Loucy (cell line): ENCODE measurements at regions not wholly inside any gene's neighbourhood (a gene's known extent, or its start where the extent isn't known, plus 50 kb on each side); places are given as distances from the start of the nearest gene placed in this dataset.

Experiments
- EZH2phosphoT487 ChIP-seq: fragments of 200-600 bp; IDR thresholded peaks from 2 replicates; pipeline ENCODE4 v1.6.1; 2018; ENCODE audit warnings: antibody characterized with exemption, mild to moderate bottlenecking, moderate library complexity, borderline replicate concordance
- TF ChIP-seq, protein P1 (sequence below): fragments of 200-600 bp; sonication (generic); conservative IDR thresholded peaks from 2 replicates; pipeline ENCODE4 v1.5.1; 2014; ENCODE audit warnings: mild to moderate bottlenecking, antibody characterized with exemption, low read length

- TF ChIP-seq, protein P1, sequence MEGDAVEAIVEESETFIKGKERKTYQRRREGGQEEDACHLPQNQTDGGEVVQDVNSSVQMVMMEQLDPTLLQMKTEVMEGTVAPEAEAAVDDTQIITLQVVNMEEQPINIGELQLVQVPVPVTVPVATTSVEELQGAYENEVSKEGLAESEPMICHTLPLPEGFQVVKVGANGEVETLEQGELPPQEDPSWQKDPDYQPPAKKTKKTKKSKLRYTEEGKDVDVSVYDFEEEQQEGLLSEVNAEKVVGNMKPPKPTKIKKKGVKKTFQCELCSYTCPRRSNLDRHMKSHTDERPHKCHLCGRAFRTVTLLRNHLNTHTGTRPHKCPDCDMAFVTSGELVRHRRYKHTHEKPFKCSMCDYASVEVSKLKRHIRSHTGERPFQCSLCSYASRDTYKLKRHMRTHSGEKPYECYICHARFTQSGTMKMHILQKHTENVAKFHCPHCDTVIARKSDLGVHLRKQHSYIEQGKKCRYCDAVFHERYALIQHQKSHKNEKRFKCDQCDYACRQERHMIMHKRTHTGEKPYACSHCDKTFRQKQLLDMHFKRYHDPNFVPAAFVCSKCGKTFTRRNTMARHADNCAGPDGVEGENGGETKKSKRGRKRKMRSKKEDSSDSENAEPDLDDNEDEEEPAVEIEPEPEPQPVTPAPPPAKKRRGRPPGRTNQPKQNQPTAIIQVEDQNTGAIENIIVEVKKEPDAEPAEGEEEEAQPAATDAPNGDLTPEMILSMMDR: no peak
- TF ChIP-seq EZH2phosphoT487: no peak
These were observed 170.2 kb upstream of the HDAC4 start for GRCh38 chr2:239570971-239571520.
